ENCODE measurements at regions not wholly inside any gene's neighbourhood (a gene's known extent, or its start where the extent isn't known, plus 50 kb on each side); places are given as distances from the start of the nearest gene placed in this dataset.

GRCh38 chr5:6321078-6321477, 57.3 kb downstream of the MED10 start:
- no peak for TF ChIP-seq CTCF (IDR thresholded peaks at IDR 0.05; ENCODE audit: insufficient read depth, low read length, poor library complexity, severe bottlenecking)
- H3K4me3 ChIP-seq (replicated peaks; ENCODE audit: low read depth, low read length) = no peak overlapping the region
- no peaks in the 10 kb centered on the region for H3K36me3 ChIP-seq (ENCODE audit: control insufficient read depth, insufficient read depth, low read length)
- no peak for DNase-seq (ENCODE audit: extremely low read depth, insufficient read length)
- H3K27me3 ChIP-seq (replicated peaks; ENCODE audit: control insufficient read depth, insufficient read depth, low read length) = no peaks in the 10 kb centered on the region; the same call in 1 of the 2 replicates

GRCh38 chr5:6319116-6319515, 59.2 kb downstream of the MED10 start:
- TF ChIP-seq CTCF (IDR thresholded peaks at IDR 0.05; ENCODE audit: insufficient read depth, low read length, poor library complexity, severe bottlenecking) = no peak

GRCh38 chr5:6317116-6317798, 61.1 kb downstream of the MED10 start:
- Histone ChIP-seq H3K27me3 (replicated peaks; ENCODE audit: control insufficient read depth, insufficient read depth, low read length) (no peaks in the 10 kb centered on the region; the same call in 1 of the 2 replicates), H3K36me3 (ENCODE audit: control insufficient read depth, insufficient read depth, low read length) (no peaks in the 10 kb centered on the region), H3K4me3 (replicated peaks; ENCODE audit: low read depth, low read length) (no peak overlapping the region)
- DNase-seq (ENCODE audit: extremely low read depth, insufficient read length) = no peak
- TF ChIP-seq CTCF (IDR thresholded peaks at IDR 0.05; ENCODE audit: insufficient read depth, low read length, poor library complexity, severe bottlenecking) = no peak

More at GRCh38 chr5:6319116-6319515, 59.2 kb downstream of the MED10 start:
- H3K36me3 ChIP-seq (ENCODE audit: control insufficient read depth, insufficient read depth, low read length) = no peaks in the 10 kb centered on the region
- no peaks in the 10 kb centered on the region; the same call in 1 of the 2 replicates for H3K27me3 ChIP-seq (replicated peaks; ENCODE audit: control insufficient read depth, insufficient read depth, low read length)
- DNase-seq (ENCODE audit: extremely low read depth, insufficient read length) = no peak
- no peak overlapping the region for H3K4me3 ChIP-seq (replicated peaks; ENCODE audit: low read depth, low read length)

GRCh38 chr5:6315580-6315979, 62.8 kb downstream of the MED10 start:
- TF ChIP-seq CTCF (IDR thresholded peaks at IDR 0.05; ENCODE audit: insufficient read depth, low read length, poor library complexity, severe bottlenecking) = no peak
- no peak for DNase-seq (ENCODE audit: extremely low read depth, insufficient read length)
- Histone ChIP-seq H3K4me3 (replicated peaks; ENCODE audit: low read depth, low read length) (no peak overlapping the region), H3K27me3 (replicated peaks; ENCODE audit: control insufficient read depth, insufficient read depth, low read length) (no peaks in the 10 kb centered on the region; the same call in 1 of the 2 replicates), H3K36me3 (ENCODE audit: control insufficient read depth, insufficient read depth, low read length) (no peaks in the 10 kb centered on the region)

GRCh38 chr5:6311568-6312501, 66.5 kb downstream of the MED10 start:
- TF ChIP-seq CTCF (IDR thresholded peaks at IDR 0.05; ENCODE audit: insufficient read depth, low read length, poor library complexity, severe bottlenecking) = no peak
- no peak for DNase-seq (ENCODE audit: extremely low read depth, insufficient read length)
- no peaks in the 10 kb centered on the region; the same call in 1 of the 2 replicates for H3K27me3 ChIP-seq (replicated peaks; ENCODE audit: control insufficient read depth, insufficient read depth, low read length)
- no peaks in the 10 kb centered on the region for H3K36me3 ChIP-seq (ENCODE audit: control insufficient read depth, insufficient read depth, low read length)
- H3K4me3 ChIP-seq (replicated peaks; ENCODE audit: low read depth, low read length) = no peak overlapping the region
